ENCODE measurements at regions not wholly inside any gene's neighbourhood (a gene's known extent, or its start where the extent isn't known, plus 50 kb on each side); places are given as distances from the start of the nearest gene placed in this dataset.

- TF ChIP-seq CTCF (IDR thresholded peaks at IDR 0.05) (no peak), EZH2 (IDR thresholded peaks at IDR 0.05) (no peak)
These were observed 93.9 kb upstream of the ZDHHC17 start for GRCh38 chr12:76669981-76670380.
